Right lobe of liver (tissue), 6 donors: ENCODE measurements at regions not wholly inside any gene's neighbourhood (a gene's known extent, or its start where the extent isn't known, plus 50 kb on each side); places are given as distances from the start of the nearest gene placed in this dataset.

ENCODE experiments used
- ATAC-seq, 4 donors: fragments of 200-7000 bp; cut with Tn5 transposase; one replicate each; pipeline ENCODE4 v1.9.1; 2020; ENCODE audit warnings: mild to moderate bottlenecking in 4 of 4, moderate library complexity in 4 of 4
- DNase-seq, 3 donors: peaks; one replicate each; pipeline ENCODE4 v3.0.0-alpha.2; 2020
- H3K27ac ChIP-seq, 3 donors: fragments of 200-600 bp; one replicate each; pipeline ENCODE4 v1.8.0; 2022
- H3K27me3 ChIP-seq, 2 donors: fragments of 200-600 bp; one replicate each; pipeline ENCODE4 v1.8.0; 2022
- H3K36me3 ChIP-seq, 4 donors: fragments of 200-600 bp; sonication (generic) in 1 of 4; one replicate each; pipeline versions ENCODE4 v1.5.1 to v1.8.0; 2017 to 2022; ENCODE audit warnings: control low read depth in 1 of 4
- H3K4me1 ChIP-seq, 4 donors: fragments of 200-600 bp; sonication (generic) in 1 of 4; one replicate each; pipeline versions ENCODE4 v1.5.1 to v1.8.0; 2017 to 2022; ENCODE audit warnings: control low read depth in 1 of 4
- H3K4me3 ChIP-seq, 3 donors: fragments of 200-600 bp; one replicate each; pipeline ENCODE4 v1.8.0; 2022
- H3K9me3 ChIP-seq, 4 donors: fragments of 200-600 bp; sonication (generic) in 1 of 4; one replicate each; pipeline versions ENCODE4 v1.5.1 to v1.8.0; 2017 to 2022; ENCODE audit warnings: control low read depth in 1 of 4
- POLR2A ChIP-seq: fragments of 450-650 bp; IDR thresholded peaks from one replicate; pipeline ENCODE4 v1.6.1; 2017; ENCODE audit warnings: antibody characterized with exemption, mild to moderate bottlenecking
- whole genome bisulfite sequencing: methylation state at CpG from one replicate; pipeline ENCODE4 v1.1.6; 2018; ENCODE audit warnings: low coverage, low lambda C conversion rate; ENCODE audit not compliant: insufficient coverage; ENCODE audit errors: missing lambda C conversion rate; 5-methylcytosine and 5-hydroxymethylcytosine counted together
- intact Hi-C, 2 donors: fragments of 100-400 bp; cut with DNase I; formaldehyde crosslinking; loops; one replicate each; pipeline versions ENCODE4 v1.11.2 to v1.14.1; 2022
- TF ChIP-seq, protein P1 (sequence below), 4 donors: fragments of 200-600 bp in 3 of 4; fragments of 450-650 bp in 1 of 4; IDR thresholded peaks; one replicate each; pipeline versions ENCODE4 v1.5.1 to v1.8.0; 2016 to 2022; ENCODE audit warnings: antibody characterized with exemption in 4 of 4, mild to moderate bottlenecking in 2 of 4
- donor health status: DM: no; HTN: yes; CAD: no.
- donor health status: DM: no; HTN: no; CAD: no.
- donor health status: DM: no; HTN: no; CAD: no.
- donor health status: DM: no; HTN: yes; CAD: no.
- donor health status: DM: no; HTN: yes; CAD: no.

GRCh38 chr5:144680711-144681110 lies 510.0 kb downstream of the KCTD16 start:
- Histone ChIP-seq H3K36me3 (no peaks in the 10 kb centered on the region), H3K9me3 (no peaks in the 10 kb centered on the region), H3K27ac (no peak overlapping the region), H3K27me3 (no peaks in the 10 kb centered on the region), H3K4me1 (no peaks in the 10 kb centered on the region), H3K4me3 (no peak overlapping the region)
- DNase-seq (no peak), ATAC-seq (no peak)
- intact Hi-C loops = no loop called here
- TF ChIP-seq POLR2A = no peak
- TF ChIP-seq, protein P1, sequence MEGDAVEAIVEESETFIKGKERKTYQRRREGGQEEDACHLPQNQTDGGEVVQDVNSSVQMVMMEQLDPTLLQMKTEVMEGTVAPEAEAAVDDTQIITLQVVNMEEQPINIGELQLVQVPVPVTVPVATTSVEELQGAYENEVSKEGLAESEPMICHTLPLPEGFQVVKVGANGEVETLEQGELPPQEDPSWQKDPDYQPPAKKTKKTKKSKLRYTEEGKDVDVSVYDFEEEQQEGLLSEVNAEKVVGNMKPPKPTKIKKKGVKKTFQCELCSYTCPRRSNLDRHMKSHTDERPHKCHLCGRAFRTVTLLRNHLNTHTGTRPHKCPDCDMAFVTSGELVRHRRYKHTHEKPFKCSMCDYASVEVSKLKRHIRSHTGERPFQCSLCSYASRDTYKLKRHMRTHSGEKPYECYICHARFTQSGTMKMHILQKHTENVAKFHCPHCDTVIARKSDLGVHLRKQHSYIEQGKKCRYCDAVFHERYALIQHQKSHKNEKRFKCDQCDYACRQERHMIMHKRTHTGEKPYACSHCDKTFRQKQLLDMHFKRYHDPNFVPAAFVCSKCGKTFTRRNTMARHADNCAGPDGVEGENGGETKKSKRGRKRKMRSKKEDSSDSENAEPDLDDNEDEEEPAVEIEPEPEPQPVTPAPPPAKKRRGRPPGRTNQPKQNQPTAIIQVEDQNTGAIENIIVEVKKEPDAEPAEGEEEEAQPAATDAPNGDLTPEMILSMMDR (IDR thresholded peaks at IDR 0.05) = no peak
- WGBS = 40% methylated on average over 1 of the region's 1 CpG

- H3K4me3 ChIP-seq = no peak overlapping the region
- no peaks in the 10 kb centered on the region for H3K27me3 ChIP-seq
- no peak for TF ChIP-seq POLR2A
- 54% methylated on average over 1 of the region's 1 CpG for WGBS
- no peak overlapping the region for H3K27ac ChIP-seq
- DNase-seq (no peak), ATAC-seq (no peak)
- intact Hi-C loops = no loop called here
- no peaks in the 10 kb centered on the region for H3K4me1 ChIP-seq
- H3K9me3 ChIP-seq = no peaks in the 10 kb centered on the region
- H3K36me3 ChIP-seq = no peaks in the 10 kb centered on the region
These were observed 500.4 kb downstream of the KCTD16 start for GRCh38 chr5:144671066-144671465.

DNA sequence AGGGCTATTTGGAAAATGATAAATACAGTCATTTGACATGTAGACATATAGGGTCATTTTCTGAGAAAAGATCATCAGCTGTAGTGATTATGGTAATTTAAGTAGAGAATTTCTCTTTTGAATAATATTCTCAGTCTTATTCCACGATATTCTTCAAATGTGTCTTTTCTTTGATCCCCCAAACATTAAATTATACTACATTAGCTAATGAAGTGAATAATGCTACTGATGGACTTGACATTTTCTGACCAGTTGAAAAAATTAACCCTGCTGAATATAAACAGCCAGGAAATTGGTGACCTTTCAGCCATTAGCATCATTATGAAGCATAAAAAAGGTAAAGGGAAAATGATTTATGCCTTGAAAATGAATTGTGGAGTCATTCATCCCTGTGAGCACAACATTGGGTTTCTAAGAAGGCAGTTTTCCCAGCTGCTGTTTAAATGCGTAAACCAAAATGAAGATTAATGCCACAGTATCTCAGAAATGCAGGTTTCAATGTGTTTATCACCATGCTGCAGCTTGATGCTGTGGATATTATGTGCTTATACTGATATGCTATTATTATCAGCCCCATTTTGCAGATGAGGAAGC lies 489.1 kb downstream of the KCTD16 start:
- H3K4me1 ChIP-seq = no peaks in the 10 kb centered on the region
- no peak overlapping the region for H3K27ac ChIP-seq
- H3K9me3 ChIP-seq = no peaks in the 10 kb centered on the region
- DNase-seq = no peak
- H3K4me3 ChIP-seq = no peak overlapping the region
- intact Hi-C loops = no loop called here
- WGBS = 27% methylated on average over 2 of the region's 2 CpGs
- ATAC-seq = no peak
- TF ChIP-seq, protein P1 (IDR thresholded peaks at IDR 0.05) = no peak
- TF ChIP-seq POLR2A = no peak
- no peaks in the 10 kb centered on the region for H3K36me3 ChIP-seq
- H3K27me3 ChIP-seq = no peaks in the 10 kb centered on the region

DNA sequence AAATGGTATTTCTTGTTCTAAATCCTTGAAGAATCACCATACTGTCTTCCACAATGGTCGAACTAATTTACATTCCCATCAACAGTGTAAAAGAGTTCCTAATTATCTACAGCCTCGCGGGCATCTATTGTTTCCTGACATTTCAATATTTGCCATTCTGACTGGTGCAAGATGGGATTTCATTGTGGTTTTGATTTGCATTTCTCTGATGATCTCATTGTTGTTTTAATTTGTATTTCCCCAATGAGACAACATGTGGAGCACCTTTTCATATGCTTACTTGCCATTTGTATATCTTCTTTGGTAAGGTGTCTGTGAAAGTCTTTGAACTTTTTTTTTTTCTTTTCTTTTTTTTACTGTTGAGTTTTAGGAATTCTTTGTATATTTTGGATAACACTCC lies 473.6 kb downstream of the KCTD16 start:
- ATAC-seq (no peak), DNase-seq (no peak)
- H3K4me1 ChIP-seq = no peaks in the 10 kb centered on the region
- no peaks in the 10 kb centered on the region for H3K27me3 ChIP-seq
- no peaks in the 10 kb centered on the region for H3K36me3 ChIP-seq
- H3K27ac ChIP-seq = no peak overlapping the region
- H3K9me3 ChIP-seq = no peaks in the 10 kb centered on the region
- intact Hi-C loops = no loop called here
- 82% methylated on average over 3 of the region's 3 CpGs for WGBS
- no peak overlapping the region for H3K4me3 ChIP-seq
- TF ChIP-seq, protein P1 (IDR thresholded peaks at IDR 0.05) = no peak
- no peak for TF ChIP-seq POLR2A

- H3K36me3 ChIP-seq = no peaks in the 10 kb centered on the region
- no peaks in the 10 kb centered on the region for H3K27me3 ChIP-seq
- H3K9me3 ChIP-seq = no peaks in the 10 kb centered on the region
- TF ChIP-seq POLR2A = no peak
- TF ChIP-seq, protein P1 (IDR thresholded peaks at IDR 0.05) = no peak
- H3K27ac ChIP-seq = no peak overlapping the region
- intact Hi-C loops = no loop called here
- no peak for DNase-seq
- no peaks in the 10 kb centered on the region for H3K4me1 ChIP-seq
- no peak for ATAC-seq
- WGBS = 18% methylated on average over 2 of the region's 2 CpGs
- no peak overlapping the region for H3K4me3 ChIP-seq
These were observed 468.1 kb downstream of the KCTD16 start for GRCh38 chr5:144638787-144639186.
